Psoas muscle (tissue), 7 donors: ENCODE measurements at regions not wholly inside any gene's neighbourhood (a gene's known extent, or its start where the extent isn't known, plus 50 kb on each side); places are given as distances from the start of the nearest gene placed in this dataset.

Experiments used
- ATAC-seq, 4 donors: fragments of 200-7000 bp; cut with Tn5 transposase; one replicate each; pipeline ENCODE4 v1.9.1; 2020; ENCODE audit warnings: moderate library complexity in 3 of 4, mild to moderate bottlenecking in 2 of 4
- DNase-seq, 2 donors: peaks; one replicate each; pipeline ENCODE4 v3.0.0-alpha.2; 2020
- H3K27ac ChIP-seq: fragments of 200-600 bp; one replicate; pipeline ENCODE4 v1.8.0; 2022
- H3K27me3 ChIP-seq, 3 donors: fragments of 200-600 bp in 1 of 3; one replicate each; pipeline versions ENCODE4 v1.6.1 to v1.8.0; 2013 to 2022; ENCODE audit warnings: low read length in 2 of 3, mild to moderate bottlenecking in 2 of 3, moderate library complexity in 1 of 3; ENCODE audit not compliant: insufficient read depth in 3 of 3
- H3K36me3 ChIP-seq, 2 donors: fragments of 200-600 bp in 1 of 2; one replicate each; pipeline versions ENCODE4 v1.6.1 to v1.8.0; 2013 to 2022; ENCODE audit warnings: low read depth in 1 of 2, mild to moderate bottlenecking in 1 of 2, moderate library complexity in 1 of 2; ENCODE audit not compliant: insufficient read depth in 1 of 2
- H3K4me1 ChIP-seq: fragments of 200-600 bp; one replicate; pipeline ENCODE4 v1.8.0; 2022
- H3K4me3 ChIP-seq: fragments of 200-600 bp; one replicate; pipeline ENCODE4 v1.8.0; 2022; ENCODE audit warnings: mild to moderate bottlenecking
- H3K9me3 ChIP-seq: fragments of 200-600 bp; one replicate; pipeline ENCODE4 v1.8.0; 2022
- CTCF ChIP-seq: fragments of 200-600 bp; IDR thresholded peaks from one replicate; pipeline ENCODE4 v1.8.0; 2022; ENCODE audit warnings: antibody characterized with exemption
- WGBS, 3 donors: extraction: QIAGEN DNeasy Blood & Tissue Kit; methylation state at CpG; one replicate each; pipeline versions ENCODE4 v1.1.6 to v1.1.7; 2013; 5-methylcytosine and 5-hydroxymethylcytosine counted together
- intact Hi-C, 2 donors: fragments of 100-400 bp; cut with DNase I; formaldehyde crosslinking; loops; one replicate each; pipeline versions ENCODE4 v1.11.0 to v1.14.2; 2022
- donor health status: healthy with polysubstance abuse.
- donor health status: DM: no; HTN: no; CAD: no; lungs with moderate emphysema.
- donor health status: Bipolar disorder and iron deficiency.
- donor health status: healthy.
- donor health status: DM: yes; HTN: yes; CAD: no.
- donor health status: DM: no; HTN: no; CAD: no.
- donor health status: DM: yes; HTN: yes; CAD: no.

DNA sequence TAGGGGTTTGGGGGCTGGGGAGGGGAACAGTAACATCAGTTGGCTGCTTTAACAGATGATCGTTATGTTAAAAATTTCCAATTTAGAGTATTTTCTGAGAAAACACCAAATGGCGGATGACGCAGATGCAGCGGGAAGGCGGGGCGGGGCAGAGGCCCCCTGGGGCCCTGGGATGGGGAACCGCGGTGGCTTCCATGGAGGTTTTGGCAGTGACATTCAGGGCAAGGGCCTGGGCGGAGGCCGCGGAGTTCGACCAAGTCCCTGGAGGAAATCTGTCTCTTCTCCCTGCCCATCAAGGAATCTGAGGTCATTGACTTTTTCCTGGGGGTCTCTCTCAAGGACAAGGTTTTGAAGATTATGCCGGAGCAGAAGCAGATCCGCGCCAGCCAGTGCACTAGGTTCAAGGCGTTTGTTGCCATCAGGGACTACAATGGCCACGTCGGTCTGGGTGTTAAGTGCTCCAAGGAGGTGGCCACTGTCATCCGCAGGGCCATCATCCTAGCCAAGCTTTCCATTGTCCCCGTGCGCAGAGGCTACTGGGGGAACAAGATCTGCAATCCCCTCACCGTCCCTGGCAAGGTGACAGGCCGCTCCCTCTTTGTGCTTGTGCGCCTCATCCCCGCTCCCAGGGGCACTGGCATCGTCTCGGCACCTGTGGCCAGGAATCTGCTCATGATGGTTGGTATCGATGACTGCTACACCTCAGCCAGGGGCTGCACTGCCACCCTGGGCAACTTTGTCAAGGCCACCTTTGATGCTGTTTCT, 310.2 kb downstream of the PTPRC start:
- ATAC-seq (no peak), DNase-seq (peak in 1 of 2 donors; percentile 14)
- Histone ChIP-seq H3K27me3 (no peaks in the 10 kb centered on the region), H3K27ac (no peak overlapping the region), H3K9me3 (no peaks in the 10 kb centered on the region), H3K4me1 (no peaks in the 10 kb centered on the region), H3K36me3 (no peaks in the 10 kb centered on the region), H3K4me3 (no peak overlapping the region)
- no peak for TF ChIP-seq CTCF
- intact Hi-C loops, result no loop called here
- 96 to 97% (median 96%) methylated on average over 28 of the region's 28 CpGs for WGBS, 3 donors

- ATAC-seq (no peak), DNase-seq (no peak)
- Histone ChIP-seq H3K4me1 (no peaks in the 10 kb centered on the region), H3K27ac (no peak overlapping the region), H3K4me3 (no peak overlapping the region), H3K27me3 (no peaks in the 10 kb centered on the region), H3K9me3 (no peaks in the 10 kb centered on the region), H3K36me3 (no peaks in the 10 kb centered on the region)
- WGBS, 3 donors, result 77 to 98% (median 97%) methylated on average over 3 of the region's 3 CpGs
- TF ChIP-seq CTCF, result no peak
- intact Hi-C loops, result no loop called here
Measured at GRCh38 chr1:198950036-198950435, 311.2 kb downstream of the PTPRC start.

GRCh38 chr1:198955085-198955484, 316.2 kb downstream of the PTPRC start:
- no peak overlapping the region for H3K27ac ChIP-seq
- ATAC-seq, result no peak
- intact Hi-C loops, result no loop called here
- TF ChIP-seq CTCF, result no peak
- H3K4me1 ChIP-seq, result no peaks in the 10 kb centered on the region
- no peaks in the 10 kb centered on the region for H3K9me3 ChIP-seq
- H3K4me3 ChIP-seq, result no peak overlapping the region
- no peak for DNase-seq
- no peaks in the 10 kb centered on the region for H3K36me3 ChIP-seq
- no peaks in the 10 kb centered on the region for H3K27me3 ChIP-seq

GRCh38 chr1:198957044-198957443, 318.2 kb downstream of the PTPRC start:
- Histone ChIP-seq H3K27ac (no peak overlapping the region), H3K27me3 (no peaks in the 10 kb centered on the region), H3K4me3 (no peak overlapping the region), H3K36me3 (no peaks in the 10 kb centered on the region), H3K9me3 (no peaks in the 10 kb centered on the region), H3K4me1 (no peaks in the 10 kb centered on the region)
- intact Hi-C loops, result no loop called here
- no peak for TF ChIP-seq CTCF
- ATAC-seq (no peak), DNase-seq (no peak)
- WGBS, 3 donors, result 51 to 62% (median 57%) methylated on average over 1 of the region's 1 CpG

DNA sequence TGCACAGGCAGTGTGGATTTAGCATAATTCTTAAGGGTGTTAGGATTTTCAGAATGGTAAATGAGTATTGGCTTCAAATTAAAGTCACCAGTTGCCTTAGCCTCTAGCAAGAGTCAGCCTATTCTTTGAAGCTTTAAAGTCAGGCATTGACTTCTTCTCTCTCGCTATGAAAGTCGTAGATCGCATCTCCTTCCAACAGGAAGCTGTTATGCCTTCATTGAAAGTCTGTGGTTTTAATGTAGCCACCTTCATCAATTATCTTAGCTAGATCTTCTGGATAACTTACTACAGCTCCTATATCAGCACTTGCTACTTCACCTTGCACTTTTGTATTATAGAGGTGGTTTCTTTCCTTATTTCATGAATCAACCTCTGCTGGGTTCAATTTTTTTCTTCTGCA, 320.2 kb downstream of the PTPRC start:
- intact Hi-C loops, result no loop called here
- no peak overlapping the region for H3K27ac ChIP-seq
- DNase-seq (no peak), ATAC-seq (no peak)
- H3K4me3 ChIP-seq, result no peak overlapping the region
- no peaks in the 10 kb centered on the region for H3K27me3 ChIP-seq
- no peaks in the 10 kb centered on the region for H3K4me1 ChIP-seq
- H3K36me3 ChIP-seq, result no peaks in the 10 kb centered on the region
- no peaks in the 10 kb centered on the region for H3K9me3 ChIP-seq
- WGBS, 3 donors, result 94 to 96% (median 94%) methylated on average over 3 of the region's 3 CpGs
- TF ChIP-seq CTCF, result no peak
